ENCODE measurements at regions not wholly inside any gene's neighbourhood (a gene's known extent, or its start where the extent isn't known, plus 50 kb on each side); places are given as distances from the start of the nearest gene placed in this dataset.

GRCh38 chr17:37830151-37830993 lies 85.5 kb upstream of the HNF1B start:
- CTCF ChIA-PET = no interaction called here
- intact Hi-C loops (cut with DNase I, micrococcal nuclease) = no loop called here
- no peak for DNase-seq
- Mint-ChIP-seq H3K9me3 (no peaks in the 10 kb centered on the region), H3K4me3 (no peak overlapping the region), H3K36me3 (ENCODE audit: low read depth) (no peaks in the 10 kb centered on the region), H3K4me1 (ENCODE audit: low read depth) (no peaks in the 10 kb centered on the region), H3K27ac (no peak overlapping the region), H3K27me3 (peaks cover 28% of the 10 kb centered on the region)
- POLR2A ChIA-PET = no interaction called here
- Histone ChIP-seq H3K27me3 (ENCODE audit: control insufficient read depth in 1 of 2, insufficient read depth in 2 of 2, low read length in 2 of 2) (peaks cover 0 to 2% of the 10 kb centered on the region in 2 experiments), H3K9me3 (ENCODE audit: control insufficient read depth in 1 of 2, insufficient read depth in 1 of 2, low read length in 2 of 2) (no peaks in the 10 kb centered on the region), H3K4me3 (ENCODE audit: low read length) (no peak overlapping the region), H3K27ac (ENCODE audit: low read depth in 1 of 2, low read length in 2 of 2) (no peak overlapping the region), H3K4me1 (ENCODE audit: insufficient read depth, low read length) (peaks cover 4% of the 10 kb centered on the region), H3K36me3 (ENCODE audit: insufficient read depth, low read length) (no peaks in the 10 kb centered on the region)
- TF ChIP-seq CTCF (IDR thresholded peaks at IDR 0.05) = no peak
- no peak for ATAC-seq (ENCODE audit: poor library complexity)

GRCh38 chr17:37829592-37830123 lies 84.8 kb upstream of the HNF1B start:
- CTCF ChIA-PET = no interaction called here
- H3K27ac ChIP-seq (ENCODE audit: low read depth in 1 of 2, low read length in 2 of 2) = no peak overlapping the region
- peaks cover 4% of the 10 kb centered on the region for H3K4me1 ChIP-seq (ENCODE audit: insufficient read depth, low read length)
- ATAC-seq (ENCODE audit: poor library complexity) (no peak), DNase-seq (peak in 2 of 14 experiments; percentile 32 to 41)
- no peaks in the 10 kb centered on the region for H3K36me3 ChIP-seq (ENCODE audit: insufficient read depth, low read length)
- no peak overlapping the region for H3K4me3 ChIP-seq (ENCODE audit: low read length)
- no peaks in the 10 kb centered on the region for H3K9me3 ChIP-seq (ENCODE audit: control insufficient read depth in 1 of 2, insufficient read depth in 1 of 2, low read length in 2 of 2)
- no peak overlapping the region for H3K4me3 Mint-ChIP-seq
- peaks cover 0 to 2% of the 10 kb centered on the region in 2 experiments for H3K27me3 ChIP-seq (ENCODE audit: control insufficient read depth in 1 of 2, insufficient read depth in 2 of 2, low read length in 2 of 2)
- H3K4me1 Mint-ChIP-seq (ENCODE audit: low read depth) = no peaks in the 10 kb centered on the region
- intact Hi-C loops (cut with DNase I, micrococcal nuclease) = no loop called here
- peaks cover 28% of the 10 kb centered on the region for H3K27me3 Mint-ChIP-seq
- TF ChIP-seq CTCF (IDR thresholded peaks at IDR 0.05) = no peak
- POLR2A ChIA-PET = no interaction called here
- H3K9me3 Mint-ChIP-seq = no peaks in the 10 kb centered on the region
- no peaks in the 10 kb centered on the region for H3K36me3 Mint-ChIP-seq (ENCODE audit: low read depth)
- H3K27ac Mint-ChIP-seq = no peak overlapping the region

- intact Hi-C loops (cut with DNase I, micrococcal nuclease) = no loop called here
- no peaks in the 10 kb centered on the region for H3K4me1 Mint-ChIP-seq (ENCODE audit: low read depth)
- Histone ChIP-seq H3K36me3 (ENCODE audit: insufficient read depth, low read length) (no peaks in the 10 kb centered on the region), H3K9me3 (ENCODE audit: control insufficient read depth in 1 of 2, insufficient read depth in 1 of 2, low read length in 2 of 2) (no peaks in the 10 kb centered on the region), H3K27me3 (ENCODE audit: control insufficient read depth in 1 of 2, insufficient read depth in 2 of 2, low read length in 2 of 2) (no peaks in the 10 kb centered on the region), H3K27ac (ENCODE audit: low read depth in 1 of 2, low read length in 2 of 2) (no peak overlapping the region), H3K4me1 (ENCODE audit: insufficient read depth, low read length) (peaks cover 4% of the 10 kb centered on the region), H3K4me3 (ENCODE audit: low read length) (no peak overlapping the region)
- no peaks in the 10 kb centered on the region for H3K9me3 Mint-ChIP-seq
- ATAC-seq (ENCODE audit: poor library complexity) (no peak), DNase-seq (no peak)
- peaks cover 30% of the 10 kb centered on the region for H3K27me3 Mint-ChIP-seq
- no peak overlapping the region for H3K27ac Mint-ChIP-seq
- no peaks in the 10 kb centered on the region for H3K36me3 Mint-ChIP-seq (ENCODE audit: low read depth)
- CTCF ChIA-PET = no interaction called here
- no peak overlapping the region for H3K4me3 Mint-ChIP-seq
- POLR2A ChIA-PET = no interaction called here
- TF ChIP-seq CTCF (IDR thresholded peaks at IDR 0.05) = no peak
Observed at GRCh38 chr17:37828651-37829124, 83.8 kb upstream of the HNF1B start.
